Uterus (tissue), 3 donors: ENCODE measurements at regions not wholly inside any gene's neighbourhood (a gene's known extent, or its start where the extent isn't known, plus 50 kb on each side); places are given as distances from the start of the nearest gene placed in this dataset.

Experiments
- DNase-seq, 2 donors: peaks; one replicate each; pipeline ENCODE4 v3.0.0-alpha.2; 2019 to 2020
- H3K27ac ChIP-seq, 2 donors: fragments of 200-600 bp; sonication (generic); 1 replicate in 1 of 2; 2 replicates in 1 of 2; pipeline ENCODE4 v1.5.1; 2016 to 2018
- H3K27me3 ChIP-seq, 2 donors: fragments of 200-600 bp; sonication (generic); one replicate each; pipeline ENCODE4 v1.5.1; 2018 to 2019; ENCODE audit warnings: control low read depth in 1 of 2
- H3K36me3 ChIP-seq, 2 donors: fragments of 200-600 bp; sonication (generic); one replicate each; pipeline ENCODE4 v1.5.1; 2019; ENCODE audit warnings: control low read depth in 1 of 2
- H3K4me1 ChIP-seq, 2 donors: fragments of 200-600 bp; sonication (generic); one replicate each; pipeline ENCODE4 v1.5.1; 2018 to 2019; ENCODE audit warnings: control low read depth in 1 of 2
- H3K4me3 ChIP-seq, 2 donors: fragments of 200-600 bp; sonication (generic); 1 replicate in 1 of 2; 2 replicates in 1 of 2; pipeline ENCODE4 v1.5.1; 2018 to 2019; ENCODE audit warnings: mild to moderate bottlenecking in 1 of 2
- H3K9me3 ChIP-seq, 2 donors: fragments of 200-600 bp; sonication (generic); one replicate each; pipeline ENCODE4 v1.5.1; 2019; ENCODE audit warnings: control low read depth in 1 of 2
- POLR2A ChIP-seq, 2 donors: fragments of 450-650 bp; IDR thresholded peaks; one replicate each; pipeline ENCODE4 v1.6.1; 2016; ENCODE audit warnings: antibody characterized with exemption in 2 of 2, mild to moderate bottlenecking in 1 of 2, moderate library complexity in 1 of 2
- intact Hi-C: fragments of 100-400 bp; cut with DNase I; formaldehyde crosslinking; loops from one replicate; pipeline ENCODE4 v1.15.1; 2023; ENCODE audit warnings: low total_unique reads
- TF ChIP-seq, protein P1 (sequence below), 4 experiments: fragments of 200-600 bp in 2 of 4; fragments of 450-650 bp in 2 of 4; sonication (generic) in 2 of 4; IDR thresholded peaks; one replicate each; pipeline ENCODE4 v1.5.1; 2016 to 2019; ENCODE audit warnings: antibody characterized with exemption in 4 of 4, mild to moderate bottlenecking in 2 of 4, moderate library complexity in 1 of 4
- donor health status: DM: yes; HTN: yes; CAD: no.

DNA sequence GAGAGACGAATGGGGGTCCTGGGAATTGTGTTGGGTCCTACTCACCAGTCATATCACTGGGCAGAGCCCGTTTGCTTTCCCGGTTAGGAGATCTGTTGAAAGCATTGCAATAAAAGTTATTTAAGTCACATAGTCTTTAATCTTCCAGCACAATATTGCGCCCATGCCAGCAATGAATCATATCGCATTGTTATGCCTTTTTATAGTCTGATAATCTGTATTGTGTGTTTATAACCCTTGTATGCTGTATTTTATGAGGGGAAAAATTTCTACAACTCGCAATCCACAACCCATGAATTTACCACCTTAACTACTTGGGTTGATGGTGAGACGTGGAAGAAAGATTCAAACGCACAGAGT lies 211.9 kb upstream of the SMIM21 start:
- Histone ChIP-seq H3K4me3 (no peak overlapping the region), H3K9me3 (no peaks in the 10 kb centered on the region), H3K36me3 (no peaks in the 10 kb centered on the region), H3K27ac (no peak overlapping the region), H3K27me3 (no peaks in the 10 kb centered on the region), H3K4me1 (peaks cover 0 to 7% of the 10 kb centered on the region in 2 donors)
- TF ChIP-seq, protein P1, sequence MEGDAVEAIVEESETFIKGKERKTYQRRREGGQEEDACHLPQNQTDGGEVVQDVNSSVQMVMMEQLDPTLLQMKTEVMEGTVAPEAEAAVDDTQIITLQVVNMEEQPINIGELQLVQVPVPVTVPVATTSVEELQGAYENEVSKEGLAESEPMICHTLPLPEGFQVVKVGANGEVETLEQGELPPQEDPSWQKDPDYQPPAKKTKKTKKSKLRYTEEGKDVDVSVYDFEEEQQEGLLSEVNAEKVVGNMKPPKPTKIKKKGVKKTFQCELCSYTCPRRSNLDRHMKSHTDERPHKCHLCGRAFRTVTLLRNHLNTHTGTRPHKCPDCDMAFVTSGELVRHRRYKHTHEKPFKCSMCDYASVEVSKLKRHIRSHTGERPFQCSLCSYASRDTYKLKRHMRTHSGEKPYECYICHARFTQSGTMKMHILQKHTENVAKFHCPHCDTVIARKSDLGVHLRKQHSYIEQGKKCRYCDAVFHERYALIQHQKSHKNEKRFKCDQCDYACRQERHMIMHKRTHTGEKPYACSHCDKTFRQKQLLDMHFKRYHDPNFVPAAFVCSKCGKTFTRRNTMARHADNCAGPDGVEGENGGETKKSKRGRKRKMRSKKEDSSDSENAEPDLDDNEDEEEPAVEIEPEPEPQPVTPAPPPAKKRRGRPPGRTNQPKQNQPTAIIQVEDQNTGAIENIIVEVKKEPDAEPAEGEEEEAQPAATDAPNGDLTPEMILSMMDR (IDR thresholded peaks at IDR 0.05): no peak
- no peak for TF ChIP-seq POLR2A (IDR thresholded peaks at IDR 0.05)
- no peak for DNase-seq
- intact Hi-C loops: no loop called here

DNA sequence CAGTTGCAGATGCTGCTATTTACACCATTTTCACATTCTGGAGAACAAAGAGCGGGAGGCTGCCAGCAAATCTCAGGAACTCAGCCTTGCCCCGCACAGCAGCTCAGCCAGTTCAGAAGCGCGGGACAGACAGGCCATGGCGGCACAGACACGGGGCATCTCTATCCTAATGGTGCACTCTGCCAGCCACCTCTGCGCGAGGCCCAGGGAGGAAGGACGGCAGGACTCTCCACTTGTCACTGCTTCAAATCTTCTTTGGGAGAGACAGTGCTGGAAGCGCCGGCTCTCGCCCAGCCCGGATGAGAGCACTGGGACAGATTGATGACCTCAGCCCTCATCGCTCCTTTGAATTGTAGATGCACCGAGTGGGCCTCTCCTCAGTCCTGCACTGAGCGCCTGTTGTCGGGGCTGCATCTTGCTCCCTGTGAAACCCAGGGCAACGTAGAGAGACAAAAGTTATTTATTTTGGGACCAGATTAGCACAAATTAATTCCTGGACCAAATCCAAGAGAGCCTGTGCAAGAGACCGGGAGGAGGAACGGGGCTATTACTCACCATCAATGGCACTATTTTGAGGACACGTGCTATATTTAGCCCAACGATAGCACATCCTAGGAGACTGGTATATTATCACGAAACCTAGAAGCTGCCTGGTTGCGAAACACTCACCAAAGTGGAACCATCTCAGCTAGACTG lies 211.4 kb upstream of the SMIM21 start:
- Histone ChIP-seq H3K27me3 (no peaks in the 10 kb centered on the region), H3K4me1 (peaks cover 0 to 7% of the 10 kb centered on the region in 2 donors), H3K9me3 (no peaks in the 10 kb centered on the region), H3K36me3 (no peaks in the 10 kb centered on the region), H3K4me3 (peak overlapping the region; percentile 17 to 20), H3K27ac (peak overlapping the region; percentile 11 to 45)
- intact Hi-C loops: no loop called here
- TF ChIP-seq POLR2A (IDR thresholded peaks at IDR 0.05): no peak
- TF ChIP-seq, protein P1 (IDR thresholded peaks at IDR 0.05): no peak
- peak in 1 of 2 donors; percentile 29 for DNase-seq

DNA sequence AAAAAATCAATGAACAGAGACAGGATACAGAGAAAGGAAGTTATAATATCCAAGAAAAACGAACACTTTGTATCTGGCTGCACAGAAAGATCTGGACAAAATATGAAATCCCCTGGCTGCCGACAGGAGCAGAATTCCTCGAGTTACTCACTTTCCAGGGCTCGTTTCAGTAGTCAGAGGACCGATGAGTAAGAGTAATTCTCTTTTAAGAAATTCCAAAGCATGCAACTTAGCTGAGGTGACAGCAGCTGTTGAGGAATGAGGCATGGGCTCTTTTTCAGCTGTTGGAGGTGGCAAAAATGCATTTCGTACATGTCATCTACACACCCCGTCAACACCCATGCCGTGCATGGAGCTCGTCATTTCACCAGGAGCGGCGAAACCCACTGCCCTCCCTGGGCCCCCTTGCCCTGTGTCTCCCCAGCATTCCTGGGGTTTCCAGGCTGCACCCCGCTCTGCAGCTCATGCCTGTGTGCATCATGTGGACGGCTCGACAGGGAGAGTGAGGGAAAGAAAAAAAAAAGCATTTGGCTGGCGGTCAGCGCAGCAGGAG lies 210.8 kb upstream of the SMIM21 start:
- Histone ChIP-seq H3K4me3 (peak overlapping the region; percentile 17 to 20), H3K36me3 (no peaks in the 10 kb centered on the region), H3K27me3 (no peaks in the 10 kb centered on the region), H3K9me3 (no peaks in the 10 kb centered on the region), H3K27ac (peak overlapping the region; percentile 11 to 45), H3K4me1 (peaks cover 0 to 7% of the 10 kb centered on the region in 2 donors)
- intact Hi-C loops: no loop called here
- TF ChIP-seq POLR2A (IDR thresholded peaks at IDR 0.05): no peak
- TF ChIP-seq, protein P1 (IDR thresholded peaks at IDR 0.05): peak in 1 of 4 experiments; percentile 7
- no peak for DNase-seq

DNA sequence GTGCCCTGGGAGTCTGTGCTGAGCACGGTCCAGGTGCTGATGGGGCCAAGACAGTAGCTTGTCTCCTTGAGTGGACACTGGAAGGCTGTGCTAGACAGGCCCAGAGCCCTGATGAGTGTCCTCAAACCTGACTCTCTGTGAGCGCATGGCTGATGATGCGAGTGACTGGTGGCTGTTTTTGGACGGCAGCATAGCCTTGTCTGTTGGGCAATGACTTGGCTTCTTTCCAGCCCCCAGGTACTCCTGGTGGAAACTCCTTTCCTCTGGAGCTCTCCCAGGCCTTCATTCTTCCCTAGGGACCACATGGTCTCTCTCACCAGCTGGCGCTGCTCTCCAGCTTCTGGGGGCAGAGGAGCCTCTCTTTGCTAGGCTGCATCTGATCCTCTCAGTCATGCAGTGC lies 207.6 kb upstream of the SMIM21 start:
- intact Hi-C loops: no loop called here
- TF ChIP-seq POLR2A (IDR thresholded peaks at IDR 0.05): no peak
- TF ChIP-seq, protein P1 (IDR thresholded peaks at IDR 0.05): no peak
- peaks cover 0 to 7% of the 10 kb centered on the region in 2 donors for H3K4me1 ChIP-seq
- no peaks in the 10 kb centered on the region for H3K9me3 ChIP-seq
- H3K27me3 ChIP-seq: no peaks in the 10 kb centered on the region
- no peaks in the 10 kb centered on the region for H3K36me3 ChIP-seq
- DNase-seq: no peak
- H3K4me3 ChIP-seq: no peak overlapping the region
- no peak overlapping the region for H3K27ac ChIP-seq

DNA sequence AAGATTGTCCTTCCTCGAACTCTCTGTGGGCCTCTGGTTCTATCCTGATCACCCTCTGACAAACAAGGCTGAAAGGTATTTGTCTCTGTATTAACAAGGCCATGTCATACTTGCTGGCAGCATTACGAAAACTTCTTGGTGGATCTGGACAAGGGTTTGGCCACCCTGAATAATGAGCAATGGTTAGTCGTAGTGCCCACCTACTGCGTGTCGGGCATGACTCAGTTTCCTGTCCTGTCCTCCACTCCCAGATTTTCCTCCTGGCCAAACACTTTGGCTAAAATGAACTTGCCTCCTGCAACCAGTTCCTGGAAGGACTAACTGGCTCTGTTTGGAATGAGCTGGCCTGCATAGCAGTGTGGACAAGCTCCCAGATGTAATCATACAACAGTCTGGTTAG lies 198.5 kb upstream of the SMIM21 start:
- H3K27me3 ChIP-seq: no peaks in the 10 kb centered on the region
- H3K4me3 ChIP-seq: no peak overlapping the region
- no peaks in the 10 kb centered on the region for H3K36me3 ChIP-seq
- intact Hi-C loops: no loop called here
- no peaks in the 10 kb centered on the region for H3K9me3 ChIP-seq
- no peak overlapping the region for H3K27ac ChIP-seq
- TF ChIP-seq POLR2A (IDR thresholded peaks at IDR 0.05): no peak
- TF ChIP-seq, protein P1 (IDR thresholded peaks at IDR 0.05): no peak
- no peak for DNase-seq
- no peaks in the 10 kb centered on the region for H3K4me1 ChIP-seq
